Activated CD4-positive, alpha-beta T cell treated with anti-CD3 and anti-CD28 coated beads, Interleukin-2, amount 10 ng/mL, durations not matched to agents 7 days and 5 days (primary cell): ENCODE measurements at regions not wholly inside any gene's neighbourhood (a gene's known extent, or its start where the extent isn't known, plus 50 kb on each side); places are given as distances from the start of the nearest gene placed in this dataset.

Experiments
- CTCF ChIA-PET: fragments of 350-600 bp; sonication (Branson Sonifier 250); formaldehyde crosslinking; loops from one replicate; lab custom pipeline; 2021; ENCODE audit warnings: antibody characterized with exemption; lab: Charles Lee
- POLR2A ChIA-PET: fragments of 350-600 bp; sonication (Branson Sonifier 250); formaldehyde crosslinking; loops from one replicate; lab custom pipeline; 2021; ENCODE audit warnings: antibody characterized with exemption; lab: Charles Lee
- DNase-seq: peaks from one replicate; pipeline ENCODE4 v3.0.0-alpha.2; 2020
- H3K27ac Mint-ChIP-seq: one replicate; pipeline ENCODE4 v1.8.0; 2021; ENCODE audit warnings: mild to moderate bottlenecking, moderate library complexity, mixed read lengths
- H3K27me3 Mint-ChIP-seq: one replicate; pipeline ENCODE4 v1.8.0; 2021; ENCODE audit warnings: mixed read lengths
- H3K36me3 Mint-ChIP-seq: one replicate; pipeline ENCODE4 v1.8.0; 2021; ENCODE audit warnings: low read depth, mixed read lengths
- H3K4me1 Mint-ChIP-seq: one replicate; pipeline ENCODE4 v1.8.0; 2021; ENCODE audit warnings: mixed read lengths
- H3K4me3 Mint-ChIP-seq: one replicate; pipeline ENCODE4 v1.8.0; 2021; ENCODE audit warnings: mild to moderate bottlenecking, moderate library complexity, mixed read lengths
- H3K9me3 Mint-ChIP-seq: one replicate; pipeline ENCODE4 v1.8.0; 2021; ENCODE audit warnings: mixed read lengths

- no peak overlapping the region for H3K4me3 Mint-ChIP-seq
- ChIA-PET POLR2A (no interaction called here), CTCF (no interaction called here)
- H3K36me3 Mint-ChIP-seq, result no peaks in the 10 kb centered on the region
- no peaks in the 10 kb centered on the region for H3K9me3 Mint-ChIP-seq
- no peak overlapping the region for H3K27ac Mint-ChIP-seq
- no peaks in the 10 kb centered on the region for H3K4me1 Mint-ChIP-seq
- no peaks in the 10 kb centered on the region for H3K27me3 Mint-ChIP-seq
- DNase-seq, result no peak
Measured at GRCh38 chr4:181760560-181760959, 482.6 kb upstream of the TENM3 start.

- CTCF ChIA-PET, result no interaction called here
- Mint-ChIP-seq H3K27ac (no peak overlapping the region), H3K36me3 (no peaks in the 10 kb centered on the region), H3K27me3 (no peaks in the 10 kb centered on the region), H3K4me1 (no peaks in the 10 kb centered on the region), H3K9me3 (no peaks in the 10 kb centered on the region), H3K4me3 (no peak overlapping the region)
- POLR2A ChIA-PET, result no interaction called here
- DNase-seq, result no peak
Measured at GRCh38 chr4:181761156-181761555, 482.0 kb upstream of the TENM3 start.

GRCh38 chr4:181766061-181766548 is 477.1 kb upstream of the TENM3 start:
- Mint-ChIP-seq H3K27me3 (no peaks in the 10 kb centered on the region), H3K9me3 (no peaks in the 10 kb centered on the region), H3K4me3 (no peak overlapping the region), H3K36me3 (no peaks in the 10 kb centered on the region), H3K4me1 (no peaks in the 10 kb centered on the region), H3K27ac (no peak overlapping the region)
- no peak for DNase-seq
- ChIA-PET CTCF (no interaction called here), POLR2A (no interaction called here)

GRCh38 chr4:181770971-181771370 is 472.2 kb upstream of the TENM3 start:
- Mint-ChIP-seq H3K4me1 (no peaks in the 10 kb centered on the region), H3K36me3 (no peaks in the 10 kb centered on the region), H3K9me3 (no peaks in the 10 kb centered on the region), H3K27me3 (no peaks in the 10 kb centered on the region), H3K4me3 (no peak overlapping the region), H3K27ac (no peak overlapping the region)
- no peak for DNase-seq
- CTCF ChIA-PET, result no interaction called here
- POLR2A ChIA-PET, result no interaction called here

- Mint-ChIP-seq H3K27ac (no peak overlapping the region), H3K36me3 (no peaks in the 10 kb centered on the region), H3K4me3 (no peak overlapping the region), H3K27me3 (no peaks in the 10 kb centered on the region), H3K9me3 (no peaks in the 10 kb centered on the region), H3K4me1 (no peaks in the 10 kb centered on the region)
- CTCF ChIA-PET, result no interaction called here
- POLR2A ChIA-PET, result no interaction called here
- DNase-seq, result no peak
Measured at GRCh38 chr4:181775298-181775697, 467.9 kb upstream of the TENM3 start.

GRCh38 chr4:181776264-181777054 is 466.7 kb upstream of the TENM3 start:
- H3K4me3 Mint-ChIP-seq, result no peak overlapping the region
- CTCF ChIA-PET, result no interaction called here
- POLR2A ChIA-PET, result no interaction called here
- H3K4me1 Mint-ChIP-seq, result no peaks in the 10 kb centered on the region
- H3K27ac Mint-ChIP-seq, result no peak overlapping the region
- no peaks in the 10 kb centered on the region for H3K36me3 Mint-ChIP-seq
- H3K9me3 Mint-ChIP-seq, result no peaks in the 10 kb centered on the region
- no peak for DNase-seq
- no peaks in the 10 kb centered on the region for H3K27me3 Mint-ChIP-seq

- DNase-seq, result no peak
- CTCF ChIA-PET, result interaction anchor here (0.6 kb wide), 1 partner anchor 340 kb away, joined by 3 read pairs; no protein-coding TSS in a partner anchor
- Mint-ChIP-seq H3K9me3 (no peaks in the 10 kb centered on the region), H3K4me1 (no peaks in the 10 kb centered on the region), H3K36me3 (no peaks in the 10 kb centered on the region), H3K4me3 (no peak overlapping the region), H3K27me3 (no peaks in the 10 kb centered on the region), H3K27ac (no peak overlapping the region)
- POLR2A ChIA-PET, result no interaction called here
Measured at GRCh38 chr4:181777518-181777917, 465.7 kb upstream of the TENM3 start.

GRCh38 chr4:181784881-181785280 is 458.3 kb upstream of the TENM3 start:
- Mint-ChIP-seq H3K4me3 (no peak overlapping the region), H3K27ac (no peak overlapping the region), H3K9me3 (no peaks in the 10 kb centered on the region), H3K4me1 (no peaks in the 10 kb centered on the region), H3K27me3 (no peaks in the 10 kb centered on the region), H3K36me3 (no peaks in the 10 kb centered on the region)
- POLR2A ChIA-PET, result no interaction called here
- no peak for DNase-seq
- CTCF ChIA-PET, result no interaction called here

- Mint-ChIP-seq H3K9me3 (peaks cover 20% of the 10 kb centered on the region), H3K4me3 (no peak overlapping the region), H3K27me3 (no peaks in the 10 kb centered on the region), H3K36me3 (no peaks in the 10 kb centered on the region), H3K4me1 (no peaks in the 10 kb centered on the region), H3K27ac (no peak overlapping the region)
- no peak for DNase-seq
- ChIA-PET CTCF (interaction anchor here (0.6 kb wide), 1 partner anchor 201 kb away, joined by 3 read pairs; no protein-coding TSS in a partner anchor), POLR2A (no interaction called here)
Measured at GRCh38 chr4:181792641-181793040, 450.6 kb upstream of the TENM3 start.

- DNase-seq, result no peak
Measured at GRCh38 chr4:181793096-181793495, 450.1 kb upstream of the TENM3 start.

GRCh38 chr4:181796502-181796901 is 446.7 kb upstream of the TENM3 start:
- no peak overlapping the region for H3K4me3 Mint-ChIP-seq

More at GRCh38 chr4:181793096-181793495, 450.1 kb upstream of the TENM3 start:
- POLR2A ChIA-PET, result no interaction called here
- Mint-ChIP-seq H3K27me3 (no peaks in the 10 kb centered on the region), H3K4me1 (no peaks in the 10 kb centered on the region), H3K36me3 (no peaks in the 10 kb centered on the region), H3K27ac (no peak overlapping the region), H3K4me3 (no peak overlapping the region), H3K9me3 (peaks cover 20% of the 10 kb centered on the region)
- CTCF ChIA-PET, result no interaction called here

GRCh38 chr4:181798536-181798935 is 444.7 kb upstream of the TENM3 start:
- ChIA-PET CTCF (no interaction called here), POLR2A (no interaction called here)
- H3K27me3 Mint-ChIP-seq, result no peaks in the 10 kb centered on the region
- DNase-seq, result no peak
- no peak overlapping the region for H3K27ac Mint-ChIP-seq
- H3K36me3 Mint-ChIP-seq, result no peaks in the 10 kb centered on the region
- peaks cover 20% of the 10 kb centered on the region for H3K9me3 Mint-ChIP-seq
- H3K4me3 Mint-ChIP-seq, result no peak overlapping the region
- H3K4me1 Mint-ChIP-seq, result no peaks in the 10 kb centered on the region

More at GRCh38 chr4:181796502-181796901, 446.7 kb upstream of the TENM3 start:
- no peak for DNase-seq
- Mint-ChIP-seq H3K27ac (no peak overlapping the region), H3K27me3 (no peaks in the 10 kb centered on the region), H3K9me3 (peaks cover 20% of the 10 kb centered on the region), H3K36me3 (no peaks in the 10 kb centered on the region), H3K4me1 (no peaks in the 10 kb centered on the region)
- ChIA-PET POLR2A (no interaction called here), CTCF (no interaction called here)

GRCh38 chr4:181799561-181800069 is 443.6 kb upstream of the TENM3 start:
- Mint-ChIP-seq H3K36me3 (no peaks in the 10 kb centered on the region), H3K27ac (no peak overlapping the region), H3K27me3 (no peaks in the 10 kb centered on the region), H3K4me1 (no peaks in the 10 kb centered on the region), H3K9me3 (peaks cover 20% of the 10 kb centered on the region), H3K4me3 (no peak overlapping the region)
- CTCF ChIA-PET, result no interaction called here
- POLR2A ChIA-PET, result no interaction called here
- DNase-seq, result no peak
